ENCODE measurements at regions not wholly inside any gene's neighbourhood (a gene's known extent, or its start where the extent isn't known, plus 50 kb on each side); places are given as distances from the start of the nearest gene placed in this dataset.

DNA sequence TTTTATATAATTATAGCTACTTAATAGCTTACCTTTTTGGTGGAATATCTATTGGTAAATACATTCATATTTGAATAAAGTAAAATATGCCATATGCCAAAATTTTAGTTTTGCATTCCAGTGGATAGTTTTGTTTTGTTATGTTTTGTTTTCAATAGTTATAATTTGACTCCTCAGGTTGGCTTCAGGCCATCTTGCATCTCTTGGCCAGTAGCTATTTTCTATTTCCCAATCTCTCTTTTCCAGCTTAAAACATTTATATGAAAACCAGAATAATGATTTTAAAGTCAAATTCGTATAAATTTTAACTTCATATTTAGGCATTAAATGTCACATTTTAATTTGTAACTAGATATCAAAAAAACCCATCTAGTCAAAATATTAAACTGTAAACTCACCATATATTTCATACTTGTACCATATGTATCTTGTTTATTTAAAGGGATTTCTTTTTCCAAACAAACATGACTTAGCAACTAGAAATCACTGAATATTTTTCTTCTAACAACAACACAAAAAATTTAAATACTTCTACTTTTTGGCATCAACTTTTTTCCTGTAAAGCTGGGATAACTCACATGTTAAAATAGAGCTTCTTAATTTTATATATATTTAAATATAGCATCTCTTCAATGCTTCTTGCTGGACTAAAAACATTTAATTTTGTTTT, 1209.6 kb downstream of the PCDH7 start:
- TF ChIP-seq, protein P1, sequence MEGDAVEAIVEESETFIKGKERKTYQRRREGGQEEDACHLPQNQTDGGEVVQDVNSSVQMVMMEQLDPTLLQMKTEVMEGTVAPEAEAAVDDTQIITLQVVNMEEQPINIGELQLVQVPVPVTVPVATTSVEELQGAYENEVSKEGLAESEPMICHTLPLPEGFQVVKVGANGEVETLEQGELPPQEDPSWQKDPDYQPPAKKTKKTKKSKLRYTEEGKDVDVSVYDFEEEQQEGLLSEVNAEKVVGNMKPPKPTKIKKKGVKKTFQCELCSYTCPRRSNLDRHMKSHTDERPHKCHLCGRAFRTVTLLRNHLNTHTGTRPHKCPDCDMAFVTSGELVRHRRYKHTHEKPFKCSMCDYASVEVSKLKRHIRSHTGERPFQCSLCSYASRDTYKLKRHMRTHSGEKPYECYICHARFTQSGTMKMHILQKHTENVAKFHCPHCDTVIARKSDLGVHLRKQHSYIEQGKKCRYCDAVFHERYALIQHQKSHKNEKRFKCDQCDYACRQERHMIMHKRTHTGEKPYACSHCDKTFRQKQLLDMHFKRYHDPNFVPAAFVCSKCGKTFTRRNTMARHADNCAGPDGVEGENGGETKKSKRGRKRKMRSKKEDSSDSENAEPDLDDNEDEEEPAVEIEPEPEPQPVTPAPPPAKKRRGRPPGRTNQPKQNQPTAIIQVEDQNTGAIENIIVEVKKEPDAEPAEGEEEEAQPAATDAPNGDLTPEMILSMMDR (IDR thresholded peaks at IDR 0.05), result no peak
- no peak for TF ChIP-seq ZFX (IDR thresholded peaks at IDR 0.05; ENCODE audit: borderline replicate concordance)

Data from 22Rv1 (cell line).